AG04449 (cell line): ENCODE measurements at regions not wholly inside any gene's neighbourhood (a gene's known extent, or its start where the extent isn't known, plus 50 kb on each side); places are given as distances from the start of the nearest gene placed in this dataset.

Experiments used
- CTCF ChIA-PET: fragments of 350-600 bp; formaldehyde crosslinking; extraction: SDS; loops from one replicate; lab custom pipeline; 2021; ENCODE audit warnings: antibody characterized with exemption; lab: Yijun Ruan, JAX
- POLR2A ChIA-PET: fragments of 400-600, 350-600 bp; formaldehyde crosslinking; extraction: SDS; loops from one replicate; lab custom pipeline; 2020; ENCODE audit warnings: antibody characterized with exemption, inconsistent platforms; lab: Yijun Ruan, JAX
- DNase-seq: peaks from one replicate; pipeline ENCODE4 v3.0.0-alpha.2; 2010; ENCODE audit warnings: low read depth, low spot score
- H3K4me3 ChIP-seq: 2 replicates; pipeline ENCODE4 v1.5.1; 2011; ENCODE audit warnings: low read depth, mild to moderate bottlenecking, control low read depth, low read length
- TF ChIP-seq, protein P1 (sequence below): IDR thresholded peaks from one replicate; pipeline ENCODE4 v1.5.1; 2011; ENCODE audit warnings: mild to moderate bottlenecking, moderate library complexity, low read length, control low read depth, inconsistent platforms; ENCODE audit not compliant: insufficient read depth; ENCODE audit errors: missing control alignments

DNA sequence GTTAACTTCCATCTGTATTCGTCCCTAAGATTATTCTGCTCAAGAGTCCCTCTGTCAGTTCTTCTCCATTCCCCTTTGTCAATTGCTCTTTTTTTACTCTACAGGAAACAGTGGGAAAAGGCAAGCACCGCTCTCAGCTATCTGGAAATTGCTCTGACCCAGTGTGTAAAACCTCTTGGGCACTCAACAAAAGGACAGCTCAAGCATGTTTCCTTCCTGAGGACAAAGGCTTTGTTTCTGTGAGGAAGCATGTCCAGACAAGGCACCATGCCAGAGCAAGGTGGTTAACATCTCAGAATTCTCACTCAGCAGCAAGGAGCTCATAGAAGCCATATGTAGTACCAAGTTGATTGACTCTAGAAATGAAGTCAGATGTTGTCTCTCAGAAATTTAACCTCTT, 735.6 kb downstream of the TSN start:
- POLR2A ChIA-PET = no interaction called here
- CTCF ChIA-PET = no interaction called here
- TF ChIP-seq, protein P1, sequence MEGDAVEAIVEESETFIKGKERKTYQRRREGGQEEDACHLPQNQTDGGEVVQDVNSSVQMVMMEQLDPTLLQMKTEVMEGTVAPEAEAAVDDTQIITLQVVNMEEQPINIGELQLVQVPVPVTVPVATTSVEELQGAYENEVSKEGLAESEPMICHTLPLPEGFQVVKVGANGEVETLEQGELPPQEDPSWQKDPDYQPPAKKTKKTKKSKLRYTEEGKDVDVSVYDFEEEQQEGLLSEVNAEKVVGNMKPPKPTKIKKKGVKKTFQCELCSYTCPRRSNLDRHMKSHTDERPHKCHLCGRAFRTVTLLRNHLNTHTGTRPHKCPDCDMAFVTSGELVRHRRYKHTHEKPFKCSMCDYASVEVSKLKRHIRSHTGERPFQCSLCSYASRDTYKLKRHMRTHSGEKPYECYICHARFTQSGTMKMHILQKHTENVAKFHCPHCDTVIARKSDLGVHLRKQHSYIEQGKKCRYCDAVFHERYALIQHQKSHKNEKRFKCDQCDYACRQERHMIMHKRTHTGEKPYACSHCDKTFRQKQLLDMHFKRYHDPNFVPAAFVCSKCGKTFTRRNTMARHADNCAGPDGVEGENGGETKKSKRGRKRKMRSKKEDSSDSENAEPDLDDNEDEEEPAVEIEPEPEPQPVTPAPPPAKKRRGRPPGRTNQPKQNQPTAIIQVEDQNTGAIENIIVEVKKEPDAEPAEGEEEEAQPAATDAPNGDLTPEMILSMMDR = no peak
- DNase-seq = no peak
- H3K4me3 ChIP-seq = no peak overlapping the region

DNA sequence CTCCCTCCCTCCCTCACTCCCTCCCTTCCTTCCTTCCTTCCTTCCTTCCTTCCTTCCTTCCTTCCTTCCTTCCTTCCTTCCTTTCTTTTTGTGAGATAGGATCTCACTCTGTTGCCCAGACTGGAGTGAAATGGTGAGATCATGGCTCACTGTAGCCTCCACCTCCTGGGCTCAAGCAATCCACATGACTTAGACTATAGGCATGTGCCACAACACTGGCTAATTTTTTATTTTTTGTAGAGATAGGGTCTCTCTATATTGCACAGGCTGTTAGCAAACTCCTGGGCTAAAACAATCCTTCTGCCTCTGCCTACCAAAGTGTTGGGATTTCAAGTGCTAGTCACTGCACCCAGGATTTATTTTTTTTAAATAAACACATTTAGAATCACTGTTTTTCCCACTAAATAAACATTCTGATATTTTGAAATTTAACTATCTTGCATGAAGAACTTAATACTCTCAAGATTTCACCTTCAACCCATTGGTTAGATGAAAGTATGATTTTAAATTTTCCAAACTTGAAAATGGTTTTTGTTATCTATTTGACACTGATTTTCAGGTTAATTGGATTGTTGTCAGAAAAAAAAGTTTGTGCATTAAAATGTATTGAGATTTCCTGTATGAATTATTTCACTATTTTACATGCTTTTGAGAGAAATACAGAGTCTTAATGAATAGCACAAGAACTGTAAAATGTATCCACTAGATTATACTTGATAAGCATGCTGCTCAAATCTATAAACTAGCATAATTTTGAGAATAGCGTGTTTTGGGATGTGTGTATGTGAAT, 745.1 kb downstream of the TSN start:
- ChIA-PET POLR2A (no interaction called here), CTCF (no interaction called here)
- no peak overlapping the region for H3K4me3 ChIP-seq
- no peak for DNase-seq
- TF ChIP-seq, protein P1 = no peak

DNA sequence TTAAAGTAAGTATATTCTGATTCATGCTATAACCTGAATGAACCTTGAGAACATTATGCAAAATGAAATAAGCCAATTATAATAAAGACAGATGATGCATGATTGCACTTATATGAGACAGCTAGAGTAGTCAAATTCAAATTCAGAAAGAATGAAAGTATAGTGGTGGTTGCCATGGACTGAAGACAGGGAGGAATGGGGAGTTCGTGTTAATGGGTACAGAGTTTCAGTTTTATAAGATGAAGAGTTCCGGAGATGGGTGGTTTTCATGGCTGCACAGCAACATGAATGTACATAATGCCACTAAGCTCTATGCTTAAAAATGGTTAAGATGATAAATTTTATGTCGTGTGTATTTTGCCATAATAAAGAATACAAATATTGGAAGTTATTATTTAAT, 751.2 kb downstream of the TSN start:
- ChIA-PET POLR2A (no interaction called here), CTCF (no interaction called here)

DNA sequence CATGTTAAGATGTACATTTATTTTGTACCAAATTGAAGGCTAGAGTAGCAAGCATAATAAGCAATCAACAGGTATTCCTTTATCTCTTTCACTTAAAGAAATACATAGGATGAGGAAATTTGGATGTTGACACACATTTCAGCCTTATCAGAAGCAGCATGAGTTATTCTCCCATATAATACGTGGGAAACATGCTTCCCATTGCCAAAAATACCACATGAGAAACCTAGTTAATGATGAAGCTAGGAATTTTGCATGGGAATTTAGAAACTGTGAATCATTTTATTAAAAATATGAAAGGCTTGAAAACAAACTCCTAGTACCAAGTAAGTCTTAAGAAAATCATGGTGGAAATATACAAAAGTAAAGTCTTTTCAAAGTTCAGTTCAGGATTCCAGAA, 751.8 kb downstream of the TSN start:
- TF ChIP-seq, protein P1 = no peak
- no peak for DNase-seq
- H3K4me3 ChIP-seq = no peak overlapping the region
- ChIA-PET CTCF (no interaction called here), POLR2A (no interaction called here)

More for the DNA sequence above, 751.2 kb downstream of the TSN start:
- DNase-seq = no peak
- H3K4me3 ChIP-seq = no peak overlapping the region
- TF ChIP-seq, protein P1 = no peak

DNA sequence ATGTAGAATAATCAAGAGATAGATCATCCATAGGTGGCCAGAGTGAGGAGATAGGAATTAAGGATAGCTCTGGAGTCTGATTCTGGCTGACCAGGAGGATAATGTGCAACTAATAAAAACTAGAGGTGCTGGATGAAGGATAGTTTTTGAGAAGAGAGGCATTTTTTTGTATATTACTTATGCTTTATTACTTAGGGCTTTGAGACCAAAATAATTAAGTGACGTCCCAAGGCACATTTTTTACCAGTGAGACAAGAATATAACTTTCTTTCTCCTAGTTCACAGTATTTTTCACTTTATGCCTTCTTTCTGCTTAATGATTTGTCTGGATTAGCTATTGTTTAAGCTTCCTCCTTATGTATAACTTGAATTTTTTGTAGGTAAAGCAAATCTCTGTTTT, 756.6 kb downstream of the TSN start:
- ChIA-PET POLR2A (no interaction called here), CTCF (no interaction called here)

DNA sequence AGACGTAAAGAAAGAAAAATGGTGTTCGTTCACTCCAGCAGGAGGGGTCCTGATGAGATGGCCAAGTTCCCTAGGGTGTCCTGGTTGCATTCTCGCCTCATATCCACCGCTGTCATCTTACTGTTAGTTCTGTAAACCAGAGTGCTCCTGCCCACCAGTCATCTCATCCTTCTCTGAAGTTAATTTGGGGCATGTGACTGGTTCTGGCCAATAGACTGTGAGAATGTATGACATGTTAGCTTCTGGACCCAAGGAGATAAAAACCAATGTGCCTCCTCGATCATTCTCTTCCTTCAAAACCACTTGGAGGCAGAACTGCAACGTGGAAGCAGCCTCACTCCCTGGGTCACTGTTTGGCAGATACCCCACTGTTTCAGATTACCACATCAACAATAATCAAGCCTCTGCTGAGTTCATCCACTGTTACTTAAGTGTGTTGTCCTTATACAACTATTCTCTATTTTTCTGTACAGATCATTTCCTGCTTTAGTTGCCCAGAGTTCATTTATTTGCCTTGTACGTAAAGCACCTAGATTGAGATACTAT, 759.1 kb downstream of the TSN start:
- DNase-seq = no peak
- ChIA-PET POLR2A (no interaction called here), CTCF (no interaction called here)
- H3K4me3 ChIP-seq = no peak overlapping the region
- TF ChIP-seq, protein P1 = no peak

More for the DNA sequence above, 756.6 kb downstream of the TSN start:
- TF ChIP-seq, protein P1 = no peak
- no peak overlapping the region for H3K4me3 ChIP-seq
- DNase-seq = no peak
